HEK293 (cell line): ENCODE measurements at regions not wholly inside any gene's neighbourhood (a gene's known extent, or its start where the extent isn't known, plus 50 kb on each side); places are given as distances from the start of the nearest gene placed in this dataset.

Experiments
- CTCF ChIA-PET: fragments of 350-600 bp; formaldehyde crosslinking; extraction: SDS; loops from one replicate; lab custom pipeline; 2021; ENCODE audit warnings: antibody characterized with exemption; lab: Yijun Ruan, JAX
- POLR2A ChIA-PET: fragments of 300-600 bp; formaldehyde crosslinking; extraction: SDS; loops from one replicate; lab custom pipeline; 2020; ENCODE audit warnings: antibody characterized with exemption, inconsistent platforms; lab: Yijun Ruan, JAX
- H3K27ac ChIP-seq: fragments of 200-500 bp; sonication (Bioruptor generic); 2 replicates; pipeline ENCODE4 v1.5.1; 2014; ENCODE audit warnings: low read depth, low read length, control low read depth, inconsistent platforms; ENCODE audit errors: extremely low read depth
- H3K36me3 ChIP-seq, 2 experiments: fragments of 200-500 bp in 1 of 2; sonication (Bioruptor generic) in 1 of 2; 1 replicate in 1 of 2; 2 replicates in 1 of 2; pipeline ENCODE4 v1.5.1; 2014 to 2017; ENCODE audit warnings: inconsistent platforms in 2 of 2, low read length in 2 of 2; ENCODE audit not compliant: control insufficient read depth in 2 of 2, insufficient read depth in 1 of 2
- H3K4me1 ChIP-seq: fragments of 200-500 bp; sonication (Bioruptor generic); 2 replicates; pipeline ENCODE4 v1.5.1; 2014; ENCODE audit warnings: mild to moderate bottlenecking, low read length, inconsistent platforms; ENCODE audit not compliant: control insufficient read depth, insufficient read depth
- H3K4me3 ChIP-seq: 2 replicates; pipeline ENCODE4 v1.5.1; 2011; ENCODE audit warnings: low read depth, mild to moderate bottlenecking, control low read depth, low read length, moderate library complexity
- H3K9me3 ChIP-seq: fragments of 200-500 bp; sonication (Bioruptor generic); 2 replicates; pipeline ENCODE4 v1.5.1; 2014; ENCODE audit warnings: low read depth, low read length, inconsistent platforms; ENCODE audit not compliant: control insufficient read depth, insufficient read depth
- BCL11B ChIP-seq: fragments of 450-650 bp; formaldehyde crosslinking; IDR thresholded peaks from 2 replicates; pipeline ENCODE4 v1.5.1; 2016; ENCODE audit warnings: low read depth, missing biosample characterization, missing genetic modification characterization
- IKZF3 ChIP-seq: fragments of 450-650 bp; IDR thresholded peaks from 2 replicates; pipeline ENCODE4 v1.5.0; 2018; ENCODE audit warnings: missing biosample characterization, mild to moderate bottlenecking, missing genetic modification characterization, moderate library complexity
- ZBTB20 ChIP-seq: fragments of 450-650 bp; formaldehyde crosslinking; IDR thresholded peaks from 2 replicates; pipeline ENCODE4 v1.5.1; 2016; ENCODE audit warnings: missing biosample characterization, missing genetic modification characterization
- ZBTB8A ChIP-seq: fragments of 450-650 bp; formaldehyde crosslinking; IDR thresholded peaks from 2 replicates; pipeline ENCODE4 v1.5.1; 2016; ENCODE audit warnings: missing biosample characterization, missing genetic modification characterization
- ZFP37 ChIP-seq: fragments of 450-650 bp; formaldehyde crosslinking; IDR thresholded peaks from 2 replicates; pipeline ENCODE4 v1.5.1; 2016; ENCODE audit warnings: missing biosample characterization, missing genetic modification characterization
- ZNF114 ChIP-seq: fragments of 450-650 bp; formaldehyde crosslinking; IDR thresholded peaks from 2 replicates; pipeline ENCODE4 v1.5.0; 2017; ENCODE audit warnings: missing biosample characterization, missing genetic modification characterization
- ZNF121 ChIP-seq: fragments of 450-650 bp; formaldehyde crosslinking; IDR thresholded peaks from 2 replicates; pipeline ENCODE4 v1.5.1; 2016; ENCODE audit warnings: missing biosample characterization, missing genetic modification characterization
- ZNF146 ChIP-seq: fragments of 450-650 bp; formaldehyde crosslinking; IDR thresholded peaks from 2 replicates; pipeline ENCODE4 v1.5.1; 2016; ENCODE audit warnings: missing biosample characterization, missing genetic modification characterization
- ZNF214 ChIP-seq: fragments of 450-650 bp; formaldehyde crosslinking; IDR thresholded peaks from 2 replicates; pipeline ENCODE4 v1.5.1; 2017; ENCODE audit warnings: missing biosample characterization, mild to moderate bottlenecking, missing genetic modification characterization, borderline replicate concordance
- ZNF366 ChIP-seq: fragments of 450-650 bp; formaldehyde crosslinking; conservative IDR thresholded peaks from 2 replicates; pipeline ENCODE4 v1.5.1; 2016; ENCODE audit warnings: missing biosample characterization, missing genetic modification characterization
- ZNF423 ChIP-seq: fragments of 450-650 bp; formaldehyde crosslinking; IDR thresholded peaks from 2 replicates; pipeline ENCODE4 v1.5.1; 2016; ENCODE audit warnings: missing biosample characterization, missing genetic modification characterization
- ZNF514 ChIP-seq: fragments of 450-650 bp; formaldehyde crosslinking; IDR thresholded peaks from 2 replicates; pipeline ENCODE4 v1.5.1; 2016; ENCODE audit warnings: missing biosample characterization, missing genetic modification characterization
- ZNF529 ChIP-seq: fragments of 450-650 bp; formaldehyde crosslinking; IDR thresholded peaks from 2 replicates; pipeline ENCODE4 v1.5.1; 2017; ENCODE audit warnings: missing genetic modification characterization, missing biosample characterization; ENCODE audit not compliant: insufficient replicate concordance
- ZNF549 ChIP-seq: fragments of 450-650 bp; IDR thresholded peaks from 2 replicates; pipeline ENCODE4 v1.5.1; 2018; ENCODE audit warnings: missing biosample characterization, missing genetic modification characterization, mild to moderate bottlenecking, inconsistent platforms, moderate library complexity
- ZNF654 ChIP-seq: fragments of 450-650 bp; formaldehyde crosslinking; IDR thresholded peaks from 2 replicates; pipeline ENCODE4 v1.5.1; 2016; ENCODE audit warnings: low read depth, missing biosample characterization, missing genetic modification characterization
- ZNF776 ChIP-seq: fragments of 450-650 bp; formaldehyde crosslinking; IDR thresholded peaks from 2 replicates; pipeline ENCODE4 v1.5.0; 2017; ENCODE audit warnings: missing biosample characterization, missing genetic modification characterization, borderline replicate concordance
- TF ChIP-seq, protein P1 (sequence below): fragments of 450-650 bp; formaldehyde crosslinking; IDR thresholded peaks from 2 replicates; pipeline ENCODE4 v1.5.1; 2016; ENCODE audit warnings: missing biosample characterization, missing genetic modification characterization
- TF ChIP-seq, protein P2 (sequence below): fragments of 450-650 bp; formaldehyde crosslinking; IDR thresholded peaks from 2 replicates; pipeline ENCODE4 v1.5.1; 2017; ENCODE audit warnings: missing biosample characterization, missing genetic modification characterization
- TF ChIP-seq, protein P3 (sequence below): sonication (generic); formaldehyde crosslinking; IDR thresholded peaks from 2 replicates; pipeline ENCODE4 v1.8.1; 2022; ENCODE audit warnings: mild to moderate bottlenecking, moderate library complexity, missing genetic modification reagents
- TF ChIP-seq, protein P4 (sequence below): fragments of 450-650 bp; formaldehyde crosslinking; IDR thresholded peaks from 2 replicates; pipeline ENCODE4 v1.5.1; 2017; ENCODE audit warnings: missing biosample characterization, mild to moderate bottlenecking, missing genetic modification characterization, moderate library complexity
- TF ChIP-seq, protein P5 (sequence below): fragments of 450-650 bp; formaldehyde crosslinking; IDR thresholded peaks from 2 replicates; pipeline ENCODE4 v1.5.1; 2016; ENCODE audit warnings: missing biosample characterization, missing genetic modification characterization, low read depth

DNA sequence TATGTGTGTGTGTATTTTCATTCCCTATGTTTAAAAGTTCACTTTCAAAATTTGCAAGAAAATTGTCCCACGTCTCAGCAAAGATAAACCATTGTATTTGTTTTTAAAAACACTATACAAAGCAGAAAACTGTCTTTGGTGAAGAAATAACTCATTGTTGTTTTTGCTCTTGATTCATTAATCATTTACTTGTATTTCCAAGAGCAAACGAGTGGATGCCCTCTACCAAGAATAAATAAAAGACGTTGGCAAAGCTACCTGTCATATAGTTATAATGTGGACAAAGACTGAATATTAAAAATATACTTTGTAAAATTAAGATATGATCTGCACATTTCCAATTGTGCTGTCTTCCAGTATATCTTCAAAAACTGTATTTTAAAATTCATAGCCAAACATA lies 210.9 kb upstream of the NDST3 start:
- Histone ChIP-seq H3K27ac (no peak overlapping the region), H3K4me3 (no peak overlapping the region), H3K4me1 (no peaks in the 10 kb centered on the region), H3K36me3 (no peaks in the 10 kb centered on the region), H3K9me3 (no peaks in the 10 kb centered on the region)
- POLR2A ChIA-PET = no interaction called here
- CTCF ChIA-PET = no interaction called here
- TF ChIP-seq IKZF3 (tag by site-specific recombination) (no peak), ZNF214 (tag by site-specific recombination) (no peak), ZBTB20 (tag by site-specific recombination) (no peak), ZNF654 (tag by site-specific recombination) (no peak), ZNF121 (tag by site-specific recombination) (no peak), ZNF114 (tag by site-specific recombination) (no peak), ZBTB8A (tag by site-specific recombination) (no peak), ZNF366 (tag by site-specific recombination) (no peak), ZNF776 (no peak), ZNF146 (tag by site-specific recombination) (no peak), ZNF423 (no peak), ZNF514 (tag by site-specific recombination) (no peak), ZNF529 (no peak), ZNF549 (tag by site-specific recombination) (no peak)
- TF ChIP-seq, protein P1, sequence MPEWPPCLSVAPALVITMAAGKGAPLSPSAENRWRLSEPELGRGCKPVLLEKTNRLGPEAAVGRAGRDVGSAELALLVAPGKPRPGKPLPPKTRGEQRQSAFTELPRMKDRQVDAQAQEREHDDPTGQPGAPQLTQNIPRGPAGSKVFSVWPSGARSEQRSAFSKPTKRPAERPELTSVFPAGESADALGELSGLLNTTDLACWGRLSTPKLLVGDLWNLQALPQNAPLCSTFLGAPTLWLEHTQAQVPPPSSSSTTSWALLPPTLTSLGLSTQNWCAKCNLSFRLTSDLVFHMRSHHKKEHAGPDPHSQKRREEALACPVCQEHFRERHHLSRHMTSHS (tag by site-specific recombination) = no peak
- TF ChIP-seq, protein P2, sequence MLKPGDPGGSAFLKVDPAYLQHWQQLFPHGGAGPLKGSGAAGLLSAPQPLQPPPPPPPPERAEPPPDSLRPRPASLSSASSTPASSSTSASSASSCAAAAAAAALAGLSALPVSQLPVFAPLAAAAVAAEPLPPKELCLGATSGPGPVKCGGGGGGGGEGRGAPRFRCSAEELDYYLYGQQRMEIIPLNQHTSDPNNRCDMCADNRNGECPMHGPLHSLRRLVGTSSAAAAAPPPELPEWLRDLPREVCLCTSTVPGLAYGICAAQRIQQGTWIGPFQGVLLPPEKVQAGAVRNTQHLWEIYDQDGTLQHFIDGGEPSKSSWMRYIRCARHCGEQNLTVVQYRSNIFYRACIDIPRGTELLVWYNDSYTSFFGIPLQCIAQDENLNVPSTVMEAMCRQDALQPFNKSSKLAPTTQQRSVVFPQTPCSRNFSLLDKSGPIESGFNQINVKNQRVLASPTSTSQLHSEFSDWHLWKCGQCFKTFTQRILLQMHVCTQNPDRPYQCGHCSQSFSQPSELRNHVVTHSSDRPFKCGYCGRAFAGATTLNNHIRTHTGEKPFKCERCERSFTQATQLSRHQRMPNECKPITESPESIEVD (tag by site-specific recombination) = no peak
- TF ChIP-seq, protein P3, sequence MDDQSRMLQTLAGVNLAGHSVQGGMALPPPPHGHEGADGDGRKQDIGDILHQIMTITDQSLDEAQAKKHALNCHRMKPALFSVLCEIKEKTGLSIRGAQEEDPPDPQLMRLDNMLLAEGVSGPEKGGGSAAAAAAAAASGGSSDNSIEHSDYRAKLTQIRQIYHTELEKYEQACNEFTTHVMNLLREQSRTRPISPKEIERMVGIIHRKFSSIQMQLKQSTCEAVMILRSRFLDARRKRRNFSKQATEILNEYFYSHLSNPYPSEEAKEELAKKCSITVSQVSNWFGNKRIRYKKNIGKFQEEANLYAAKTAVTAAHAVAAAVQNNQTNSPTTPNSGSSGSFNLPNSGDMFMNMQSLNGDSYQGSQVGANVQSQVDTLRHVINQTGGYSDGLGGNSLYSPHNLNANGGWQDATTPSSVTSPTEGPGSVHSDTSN = no peak

DNA sequence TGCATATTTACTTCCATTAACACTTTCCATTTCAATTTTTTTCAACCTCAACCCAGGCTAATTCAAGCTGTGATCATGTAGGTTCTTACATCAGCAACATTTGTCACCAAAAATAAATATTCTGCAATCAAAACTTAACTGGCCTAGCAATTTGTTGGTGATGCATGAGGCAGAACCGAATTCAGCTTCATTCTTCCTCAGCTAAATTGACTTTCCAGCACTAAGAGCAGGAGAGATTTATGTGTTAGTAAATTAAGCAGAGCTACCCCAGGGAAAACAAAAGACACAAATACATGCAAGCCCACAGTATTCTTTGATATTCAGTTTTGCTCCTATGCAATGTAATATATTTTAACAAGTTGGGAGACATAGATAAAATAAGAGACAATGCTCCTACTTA lies 208.7 kb upstream of the NDST3 start:
- ChIA-PET POLR2A (no interaction called here), CTCF (no interaction called here)
- TF ChIP-seq BCL11B (tag by site-specific recombination) (no peak), ZNF121 (tag by site-specific recombination) (no peak), ZFP37 (tag by site-specific recombination) (no peak)
- TF ChIP-seq, protein P4, sequence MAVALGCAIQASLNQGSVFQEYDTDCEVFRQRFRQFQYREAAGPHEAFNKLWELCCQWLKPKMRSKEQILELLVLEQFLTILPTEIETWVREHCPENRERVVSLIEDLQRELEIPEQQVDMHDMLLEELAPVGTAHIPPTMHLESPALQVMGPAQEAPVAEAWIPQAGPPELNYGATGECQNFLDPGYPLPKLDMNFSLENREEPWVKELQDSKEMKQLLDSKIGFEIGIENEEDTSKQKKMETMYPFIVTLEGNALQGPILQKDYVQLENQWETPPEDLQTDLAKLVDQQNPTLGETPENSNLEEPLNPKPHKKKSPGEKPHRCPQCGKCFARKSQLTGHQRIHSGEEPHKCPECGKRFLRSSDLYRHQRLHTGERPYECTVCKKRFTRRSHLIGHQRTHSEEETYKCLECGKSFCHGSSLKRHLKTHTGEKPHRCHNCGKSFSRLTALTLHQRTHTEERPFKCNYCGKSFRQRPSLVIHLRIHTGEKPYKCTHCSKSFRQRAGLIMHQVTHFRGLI (tag by site-specific recombination) = no peak
- TF ChIP-seq, protein P5, sequence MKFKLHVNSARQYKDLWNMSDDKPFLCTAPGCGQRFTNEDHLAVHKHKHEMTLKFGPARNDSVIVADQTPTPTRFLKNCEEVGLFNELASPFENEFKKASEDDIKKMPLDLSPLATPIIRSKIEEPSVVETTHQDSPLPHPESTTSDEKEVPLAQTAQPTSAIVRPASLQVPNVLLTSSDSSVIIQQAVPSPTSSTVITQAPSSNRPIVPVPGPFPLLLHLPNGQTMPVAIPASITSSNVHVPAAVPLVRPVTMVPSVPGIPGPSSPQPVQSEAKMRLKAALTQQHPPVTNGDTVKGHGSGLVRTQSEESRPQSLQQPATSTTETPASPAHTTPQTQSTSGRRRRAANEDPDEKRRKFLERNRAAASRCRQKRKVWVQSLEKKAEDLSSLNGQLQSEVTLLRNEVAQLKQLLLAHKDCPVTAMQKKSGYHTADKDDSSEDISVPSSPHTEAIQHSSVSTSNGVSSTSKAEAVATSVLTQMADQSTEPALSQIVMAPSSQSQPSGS = no peak
- Histone ChIP-seq H3K36me3 (no peaks in the 10 kb centered on the region), H3K9me3 (no peaks in the 10 kb centered on the region), H3K4me1 (no peaks in the 10 kb centered on the region), H3K4me3 (no peak overlapping the region), H3K27ac (no peak overlapping the region)
